Left ventricle myocardium inferior (tissue), 1 donor: ENCODE measurements at regions not wholly inside any gene's neighbourhood (a gene's known extent, or its start where the extent isn't known, plus 50 kb on each side); places are given as distances from the start of the nearest gene placed in this dataset.

ENCODE experiments used
- DNase-seq: peaks from one replicate; pipeline ENCODE4 v3.0.0-alpha.2; 2020
- H3K27ac ChIP-seq: fragments of 200-600 bp; replicated peaks from 2 replicates; pipeline ENCODE4 v1.8.0; 2021
- H3K27me3 ChIP-seq: fragments of 200-600 bp; 2 replicates; pipeline ENCODE4 v1.8.0; 2021; ENCODE audit warnings: low read depth
- H3K36me3 ChIP-seq: fragments of 200-600 bp; 2 replicates; pipeline ENCODE4 v1.8.0; 2021
- H3K4me1 ChIP-seq: fragments of 200-600 bp; 2 replicates; pipeline ENCODE4 v1.8.0; 2021
- H3K4me3 ChIP-seq: fragments of 200-600 bp; 2 replicates; pipeline ENCODE4 v1.8.0; 2021; ENCODE audit warnings: mild to moderate bottlenecking, moderate library complexity
- H3K9me3 ChIP-seq: fragments of 200-600 bp; replicated peaks from 2 replicates; pipeline ENCODE4 v1.8.0; 2021
- intact Hi-C: fragments of 100-400 bp; cut with micrococcal nuclease; formaldehyde crosslinking; loops from one replicate; pipeline ENCODE4 v1.11.0; 2022
- TF ChIP-seq, protein P1 (sequence below): fragments of 200-600 bp; IDR thresholded peaks from 2 replicates; pipeline ENCODE4 v1.8.0; 2021; ENCODE audit warnings: antibody characterized with exemption, mild to moderate bottlenecking, borderline replicate concordance
- donor health status: DM: no; HTN: yes; CAD: no; lungs with severe emphysema.

DNA sequence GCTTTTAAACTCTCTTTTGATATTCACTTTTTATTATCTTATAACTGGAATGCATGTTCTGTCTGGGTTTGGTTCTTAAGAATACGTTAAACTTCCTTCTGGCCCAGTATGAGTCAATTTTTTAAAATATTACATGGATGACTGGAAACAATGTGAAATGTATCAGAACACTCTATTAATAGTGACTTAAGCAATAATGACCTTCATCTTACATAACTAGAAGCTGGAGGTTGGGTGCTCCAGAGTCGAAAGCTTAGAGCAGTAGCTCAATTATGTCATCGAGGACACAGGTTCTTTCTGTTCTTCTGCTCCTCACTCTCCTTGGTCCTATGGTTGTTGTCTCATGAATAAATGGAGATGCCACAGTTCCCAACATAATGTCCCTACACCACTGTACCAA lies 91.6 kb upstream of the FOXD3 start:
- H3K27me3 ChIP-seq, result no peaks in the 10 kb centered on the region
- peaks cover 17% of the 10 kb centered on the region for H3K9me3 ChIP-seq
- no peak overlapping the region for H3K27ac ChIP-seq
- no peaks in the 10 kb centered on the region for H3K4me1 ChIP-seq
- H3K36me3 ChIP-seq, result no peaks in the 10 kb centered on the region
- intact Hi-C loops, result no loop called here
- TF ChIP-seq, protein P1, sequence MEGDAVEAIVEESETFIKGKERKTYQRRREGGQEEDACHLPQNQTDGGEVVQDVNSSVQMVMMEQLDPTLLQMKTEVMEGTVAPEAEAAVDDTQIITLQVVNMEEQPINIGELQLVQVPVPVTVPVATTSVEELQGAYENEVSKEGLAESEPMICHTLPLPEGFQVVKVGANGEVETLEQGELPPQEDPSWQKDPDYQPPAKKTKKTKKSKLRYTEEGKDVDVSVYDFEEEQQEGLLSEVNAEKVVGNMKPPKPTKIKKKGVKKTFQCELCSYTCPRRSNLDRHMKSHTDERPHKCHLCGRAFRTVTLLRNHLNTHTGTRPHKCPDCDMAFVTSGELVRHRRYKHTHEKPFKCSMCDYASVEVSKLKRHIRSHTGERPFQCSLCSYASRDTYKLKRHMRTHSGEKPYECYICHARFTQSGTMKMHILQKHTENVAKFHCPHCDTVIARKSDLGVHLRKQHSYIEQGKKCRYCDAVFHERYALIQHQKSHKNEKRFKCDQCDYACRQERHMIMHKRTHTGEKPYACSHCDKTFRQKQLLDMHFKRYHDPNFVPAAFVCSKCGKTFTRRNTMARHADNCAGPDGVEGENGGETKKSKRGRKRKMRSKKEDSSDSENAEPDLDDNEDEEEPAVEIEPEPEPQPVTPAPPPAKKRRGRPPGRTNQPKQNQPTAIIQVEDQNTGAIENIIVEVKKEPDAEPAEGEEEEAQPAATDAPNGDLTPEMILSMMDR, result no peak
- no peak overlapping the region for H3K4me3 ChIP-seq
- DNase-seq, result no peak

DNA sequence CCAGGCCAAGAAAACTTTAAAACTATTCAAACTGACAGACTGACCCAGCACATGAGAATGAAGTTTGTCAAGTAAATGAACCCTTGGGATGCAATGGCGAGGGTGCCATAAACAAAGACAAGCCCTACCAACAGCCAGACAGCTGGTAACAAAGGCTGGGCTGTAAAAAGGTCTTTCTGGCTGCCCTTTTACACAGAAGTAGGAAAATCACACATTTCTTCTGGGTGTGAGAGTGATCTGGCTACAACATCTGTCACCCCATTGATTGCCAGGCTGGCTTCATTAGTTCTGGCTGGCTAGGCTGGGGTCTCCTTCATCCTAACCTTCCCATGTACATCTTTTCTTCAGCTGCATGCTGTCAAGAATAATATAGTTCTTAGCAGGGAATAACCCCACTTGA lies 83.6 kb upstream of the FOXD3 start:
- intact Hi-C loops, result no loop called here
- no peak overlapping the region for H3K27ac ChIP-seq
- no peaks in the 10 kb centered on the region for H3K27me3 ChIP-seq
- TF ChIP-seq, protein P1, result no peak
- no peaks in the 10 kb centered on the region for H3K36me3 ChIP-seq
- H3K4me3 ChIP-seq, result no peak overlapping the region
- DNase-seq, result no peak
- no peaks in the 10 kb centered on the region for H3K4me1 ChIP-seq
- peaks cover 19% of the 10 kb centered on the region for H3K9me3 ChIP-seq

- H3K9me3 ChIP-seq, result peaks cover 13% of the 10 kb centered on the region
- H3K27ac ChIP-seq, result no peak overlapping the region
- H3K4me1 ChIP-seq, result no peaks in the 10 kb centered on the region
- H3K36me3 ChIP-seq, result no peaks in the 10 kb centered on the region
- no peaks in the 10 kb centered on the region for H3K27me3 ChIP-seq
- no peak overlapping the region for H3K4me3 ChIP-seq
- intact Hi-C loops, result no loop called here
- no peak for DNase-seq
- TF ChIP-seq, protein P1, result no peak
These were observed 77.2 kb upstream of the FOXD3 start for GRCh38 chr1:63245186-63245585.

DNA sequence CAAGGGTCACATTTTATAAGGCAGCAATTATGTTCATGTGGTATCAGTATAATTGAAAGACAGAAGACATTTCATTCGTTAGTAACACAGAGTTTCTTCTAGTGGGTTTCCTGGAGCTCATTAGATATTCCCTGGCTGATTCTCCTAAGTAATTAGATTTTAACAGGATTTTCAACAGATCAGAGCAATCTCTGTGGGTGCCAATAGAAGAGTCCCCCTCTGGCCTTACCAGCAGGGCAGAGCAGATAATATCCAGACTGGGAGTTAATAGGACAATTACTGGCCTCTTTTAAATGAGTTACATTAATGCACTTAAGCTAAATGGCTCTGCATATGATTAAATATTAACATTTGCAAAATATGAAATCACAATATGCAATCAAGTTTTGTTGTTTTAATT lies 74.2 kb upstream of the FOXD3 start:
- intact Hi-C loops, result no loop called here
- H3K27ac ChIP-seq, result no peak overlapping the region
- no peak for DNase-seq
- no peaks in the 10 kb centered on the region for H3K27me3 ChIP-seq
- H3K36me3 ChIP-seq, result no peaks in the 10 kb centered on the region
- peaks cover 13% of the 10 kb centered on the region for H3K9me3 ChIP-seq
- TF ChIP-seq, protein P1, result no peak
- H3K4me3 ChIP-seq, result no peak overlapping the region
- H3K4me1 ChIP-seq, result no peaks in the 10 kb centered on the region

GRCh38 chr1:63255153-63255552 lies 67.2 kb upstream of the FOXD3 start:
- Histone ChIP-seq H3K27ac (no peak overlapping the region), H3K27me3 (no peaks in the 10 kb centered on the region), H3K4me1 (no peaks in the 10 kb centered on the region), H3K36me3 (no peaks in the 10 kb centered on the region), H3K9me3 (no peaks in the 10 kb centered on the region), H3K4me3 (no peak overlapping the region)
- DNase-seq, result no peak
- TF ChIP-seq, protein P1, result no peak
- intact Hi-C loops, result no loop called here
